ENCODE measurements at regions not wholly inside any gene's neighbourhood (a gene's known extent, or its start where the extent isn't known, plus 50 kb on each side); places are given as distances from the start of the nearest gene placed in this dataset.

GRCh38 chr16:86126891-86127290 lies 227.9 kb downstream of the IRF8 start:
- TF ChIP-seq POLR2AphosphoS5 (IDR thresholded peaks at IDR 0.05; ENCODE audit: low read depth, low read length) (no peak), SPI1 (IDR thresholded peaks at IDR 0.05; ENCODE audit: low read depth, low read length) (no peak), POLR2A (IDR thresholded peaks at IDR 0.05; ENCODE audit: low read depth, low read length) (no peak), POU2F2 (IDR thresholded peaks at IDR 0.05; ENCODE audit: low read depth, low read length) (no peak), TAF1 (IDR thresholded peaks at IDR 0.05; ENCODE audit: low read depth, low read length) (no peak)
